ENCODE measurements at regions not wholly inside any gene's neighbourhood (a gene's known extent, or its start where the extent isn't known, plus 50 kb on each side); places are given as distances from the start of the nearest gene placed in this dataset.
"Not testable (repeated sequence)": the region's sequence is repeated elsewhere in the genome, so short reads cannot be mapped to it uniquely, and the experiment has no call there.

GRCh38 chr22:22058633-22059290 lies 76.2 kb upstream of the TOP3B start:
- DNase-seq (ENCODE audit: low read depth in 2 of 2) = no peak

DNA sequence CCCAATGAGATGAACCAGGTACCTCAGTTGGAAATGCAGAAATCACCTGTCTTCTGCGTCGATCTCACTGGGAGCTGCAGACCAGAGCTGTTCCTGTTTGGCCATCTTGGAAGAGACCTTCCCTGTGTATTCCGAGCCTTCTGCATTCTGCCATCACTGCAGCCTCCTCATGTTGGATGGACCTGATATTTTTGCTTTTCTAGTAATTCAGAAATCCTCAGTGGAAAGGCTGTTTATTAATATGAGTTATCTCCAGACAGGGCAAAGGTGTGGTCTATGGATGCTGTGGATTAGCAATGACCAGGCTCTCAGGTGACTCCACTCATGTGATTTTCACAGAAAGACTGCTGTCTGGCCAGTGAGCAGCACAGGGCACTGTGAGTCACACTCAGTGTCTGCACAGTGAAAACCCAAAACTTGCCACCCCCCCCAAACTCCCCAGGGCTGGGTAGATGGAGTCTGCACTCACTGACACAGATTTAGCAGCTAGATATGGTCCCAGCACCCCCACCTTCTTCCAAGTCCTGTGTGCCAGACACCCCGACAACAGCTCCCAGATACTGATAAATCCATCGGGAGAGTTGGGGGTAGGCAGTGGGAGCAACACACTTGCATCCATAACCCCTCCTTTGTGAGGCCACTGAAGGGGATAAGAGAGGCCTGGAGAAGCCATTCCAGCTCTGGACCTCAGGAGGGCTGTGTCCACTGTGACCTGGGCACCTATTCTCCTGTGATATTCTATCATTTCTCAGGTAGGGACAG lies 75.2 kb upstream of the TOP3B start:
- DNase-seq (ENCODE audit: low read depth in 2 of 2) = no peak

GRCh38 chr22:22056809-22057594 lies 74.4 kb upstream of the TOP3B start:
- not testable (repeated sequence) for DNase-seq (ENCODE audit: low read depth in 2 of 2)

DNA sequence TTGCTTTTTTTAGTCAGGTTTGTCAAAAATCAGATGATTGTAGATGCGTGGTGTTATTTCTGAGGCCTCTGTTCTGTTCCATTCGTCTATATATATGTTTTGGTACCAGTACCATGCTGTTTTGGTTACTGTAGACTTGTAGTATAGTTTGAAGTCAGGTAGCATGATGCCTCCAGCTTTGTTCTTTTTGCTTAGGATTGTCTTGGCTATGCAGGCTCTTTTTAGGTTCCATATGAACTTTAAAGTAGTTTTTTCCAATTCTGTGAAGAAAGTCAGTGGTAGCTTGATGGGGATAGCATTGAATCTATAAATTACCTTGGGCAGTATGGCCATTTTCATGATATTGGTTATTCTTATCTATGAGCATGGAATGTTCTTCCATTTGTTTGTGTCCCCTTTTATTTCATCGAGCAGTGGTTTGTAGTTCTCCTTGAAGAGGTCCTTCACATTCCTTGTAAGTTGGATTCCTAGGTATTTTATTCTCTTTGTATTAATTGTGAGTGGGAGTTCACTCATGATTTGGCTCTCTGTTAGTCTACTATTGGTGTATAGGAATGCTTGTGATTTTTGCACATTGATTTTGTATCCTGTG lies 70.1 kb upstream of the TOP3B start:
- DNase-seq (ENCODE audit: low read depth in 2 of 2) = not testable (repeated sequence)

GRCh38 chr22:22051032-22051431 lies 68.4 kb upstream of the TOP3B start:
- not testable (repeated sequence) for DNase-seq (ENCODE audit: low read depth in 2 of 2)

GRCh38 chr22:22050141-22050775 lies 67.7 kb upstream of the TOP3B start:
- DNase-seq (ENCODE audit: low read depth in 2 of 2) = no peak

DNA sequence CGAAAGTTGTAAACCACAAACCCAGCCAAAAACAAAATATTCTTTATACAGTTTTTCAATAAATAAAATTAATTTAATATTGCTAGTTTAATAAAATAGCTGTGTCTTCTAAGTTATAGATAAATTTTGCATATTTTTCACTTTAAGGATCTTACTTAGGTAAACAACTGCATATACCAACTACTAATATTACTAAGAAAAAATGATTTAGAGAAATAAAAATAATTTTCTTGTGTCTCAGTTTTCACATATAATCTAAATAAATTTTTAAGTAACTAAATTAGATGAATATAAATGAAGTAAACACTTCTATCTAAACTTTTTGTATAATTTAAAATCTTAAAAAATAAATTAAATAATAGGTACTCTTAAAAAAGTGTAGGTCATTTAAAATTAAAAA lies 67.1 kb upstream of the TOP3B start:
- DNase-seq (ENCODE audit: low read depth in 2 of 2) = no peak

GRCh38 chr22:22048981-22049531 lies 66.5 kb upstream of the TOP3B start:
- no peak for DNase-seq (ENCODE audit: low read depth in 2 of 2)

DNA sequence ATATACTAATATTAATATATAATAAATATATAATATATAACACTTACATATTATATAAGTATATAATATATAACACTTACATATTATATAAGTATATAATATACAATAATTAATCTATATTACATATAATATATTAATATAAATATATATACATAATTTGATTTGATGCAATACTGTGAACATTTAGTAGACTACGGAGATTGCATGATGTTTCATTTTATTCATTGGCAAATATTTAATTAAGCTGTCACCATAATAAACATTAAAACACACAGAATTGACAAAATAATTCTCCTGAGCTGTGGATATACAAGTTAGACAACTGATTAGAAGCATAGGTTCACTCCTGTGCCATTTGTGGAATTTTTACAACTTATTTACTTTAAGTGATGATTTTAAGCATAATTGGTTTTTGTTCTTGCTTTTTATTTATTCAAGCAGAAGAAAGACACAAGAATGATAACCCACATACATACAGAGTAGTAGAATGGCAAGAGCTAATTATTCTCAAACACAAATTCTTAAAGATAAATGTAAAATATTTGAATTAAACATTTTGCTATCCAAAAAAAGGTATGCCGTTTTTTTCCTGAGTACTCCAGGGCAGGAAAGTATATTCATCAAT lies 65.8 kb upstream of the TOP3B start:
- DNase-seq (ENCODE audit: low read depth in 2 of 2) = no peak

DNA sequence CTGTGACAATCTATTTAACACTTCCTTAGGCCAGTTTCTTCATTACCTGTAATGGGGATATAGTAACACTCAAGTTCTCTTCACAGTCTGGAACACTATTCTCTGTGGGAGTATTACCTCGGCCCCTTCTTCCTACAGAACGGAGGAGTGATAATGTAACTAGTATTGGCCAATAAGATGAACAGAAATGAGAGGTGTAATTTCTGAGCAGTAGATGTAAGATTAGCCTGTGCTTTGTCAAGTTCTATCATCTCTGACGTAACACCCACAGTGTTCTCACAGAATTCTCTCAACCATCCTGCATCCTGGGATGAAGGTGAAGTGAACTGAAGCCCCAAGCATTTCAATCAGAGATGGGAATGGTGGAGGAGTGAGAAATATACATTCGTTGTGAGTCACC lies 65.2 kb upstream of the TOP3B start:
- no peak for DNase-seq (ENCODE audit: low read depth in 2 of 2)

DNA sequence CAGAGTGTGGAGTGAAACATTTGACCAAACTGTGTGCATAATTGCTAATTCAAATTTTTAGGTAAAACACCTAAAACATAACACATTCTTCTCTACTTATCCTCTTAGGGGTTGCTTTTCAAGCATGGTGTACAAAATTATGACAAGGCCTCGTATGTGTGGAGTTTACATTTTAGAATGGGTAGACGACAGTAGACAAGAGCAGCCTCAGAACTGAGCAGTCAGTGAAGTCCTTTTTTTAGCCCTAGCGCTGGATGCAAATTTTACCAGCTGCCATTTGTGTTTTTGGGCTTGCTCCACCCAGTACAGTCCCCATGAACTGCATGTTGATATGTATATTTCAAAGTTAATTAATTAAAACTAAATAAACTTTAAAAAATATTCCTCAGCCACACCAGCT lies 64.7 kb upstream of the TOP3B start:
- no peak for DNase-seq (ENCODE audit: low read depth in 2 of 2)

GRCh38 chr22:22046370-22046769 lies 63.8 kb upstream of the TOP3B start:
- no peak for DNase-seq (ENCODE audit: low read depth in 2 of 2)

- no peak for DNase-seq (ENCODE audit: low read depth in 2 of 2)
Observed at GRCh38 chr22:22045571-22046335, 63.2 kb upstream of the TOP3B start.

DNA sequence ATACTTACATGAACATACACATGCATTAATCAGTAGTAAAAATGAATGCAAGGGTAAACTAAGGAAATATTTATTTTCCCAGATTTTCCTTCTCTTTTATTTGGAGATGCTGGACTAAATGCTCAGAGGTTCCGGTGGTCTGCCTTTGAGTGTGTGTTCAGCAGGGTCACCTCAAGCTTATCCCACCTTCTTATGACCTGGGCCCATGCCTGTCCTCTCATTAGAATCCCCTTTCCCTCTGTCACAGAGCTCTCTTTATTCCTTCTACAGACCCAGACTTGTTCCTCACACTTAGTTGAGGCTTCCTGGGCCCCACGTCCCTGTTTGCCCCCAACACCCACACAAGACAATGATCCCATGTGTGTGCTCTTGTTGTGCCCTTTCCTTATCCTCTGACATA lies 61.6 kb upstream of the TOP3B start:
- no peak for DNase-seq (ENCODE audit: low read depth in 2 of 2)

DNA sequence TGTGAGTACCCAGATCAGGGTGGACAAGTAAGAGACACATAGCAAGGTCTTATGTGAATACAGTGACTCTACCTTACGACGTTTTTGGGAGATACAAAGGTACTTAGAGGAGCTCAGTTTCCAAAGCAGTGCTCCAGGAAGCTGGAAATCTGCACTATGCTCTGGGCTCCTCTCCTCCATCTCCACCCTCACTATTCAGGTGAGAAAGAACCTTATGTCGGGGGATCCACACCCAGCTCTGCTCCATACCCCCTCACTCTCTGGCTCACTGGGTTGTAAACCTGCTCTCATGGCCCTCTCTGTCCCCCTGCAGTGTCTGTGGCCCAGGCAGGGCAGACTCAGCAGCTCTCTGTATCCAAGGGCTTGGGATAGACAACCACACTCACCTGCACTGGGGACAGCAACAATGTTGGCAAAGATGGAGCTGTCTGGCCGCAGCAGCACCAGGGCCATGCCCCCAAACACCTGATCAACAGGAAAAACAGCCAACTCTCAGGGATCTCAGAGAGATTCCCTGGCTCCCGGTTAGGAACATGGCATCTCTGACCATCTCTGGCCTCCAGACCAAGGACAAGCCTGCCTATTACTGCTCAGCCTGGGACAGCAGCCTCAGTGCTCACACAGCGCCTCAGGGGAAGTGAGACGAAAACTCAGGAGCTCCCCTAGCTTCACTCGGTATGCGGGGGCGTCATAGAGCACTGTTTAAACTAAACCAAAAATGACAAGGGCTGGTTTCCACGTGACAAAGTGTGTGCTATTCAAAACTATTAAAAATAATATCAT lies 60.9 kb upstream of the TOP3B start:
- no peak for DNase-seq (ENCODE audit: low read depth in 2 of 2)

DNA sequence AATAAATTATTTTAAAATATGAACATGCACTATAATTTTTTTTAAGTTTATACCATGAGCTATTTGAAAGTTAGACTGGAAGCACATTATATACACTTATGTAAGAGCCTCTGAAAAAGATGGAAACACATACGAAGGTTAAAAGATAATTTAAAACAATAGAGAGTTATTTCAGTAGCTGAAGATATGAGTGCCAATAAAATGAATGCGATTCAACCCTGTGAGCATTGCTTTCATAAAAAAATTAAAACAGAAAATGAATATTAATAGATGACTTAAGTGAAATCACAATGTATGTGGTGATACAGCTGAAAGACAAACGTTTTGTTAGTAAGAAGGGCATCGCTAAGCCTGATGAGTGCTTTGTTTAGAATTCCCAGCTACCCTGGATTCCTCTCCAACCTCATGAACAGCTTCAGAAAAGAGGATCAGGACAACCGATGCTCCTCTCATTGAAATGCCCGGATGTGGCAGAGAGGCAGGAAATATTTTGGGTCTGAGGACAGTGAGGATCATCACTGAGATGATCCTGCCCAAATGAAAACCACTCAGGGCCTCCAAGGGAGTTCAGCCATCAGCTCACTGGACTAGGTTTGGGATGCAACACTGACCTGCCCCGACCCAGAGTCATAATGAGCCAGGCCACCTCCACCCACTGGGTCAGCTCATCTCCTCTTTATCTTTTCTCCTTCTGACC lies 60.2 kb upstream of the TOP3B start:
- no peak for DNase-seq (ENCODE audit: low read depth in 2 of 2)

- no peak for DNase-seq (ENCODE audit: low read depth in 2 of 2)
Observed at GRCh38 chr22:22042009-22042408, 59.4 kb upstream of the TOP3B start.

DNA sequence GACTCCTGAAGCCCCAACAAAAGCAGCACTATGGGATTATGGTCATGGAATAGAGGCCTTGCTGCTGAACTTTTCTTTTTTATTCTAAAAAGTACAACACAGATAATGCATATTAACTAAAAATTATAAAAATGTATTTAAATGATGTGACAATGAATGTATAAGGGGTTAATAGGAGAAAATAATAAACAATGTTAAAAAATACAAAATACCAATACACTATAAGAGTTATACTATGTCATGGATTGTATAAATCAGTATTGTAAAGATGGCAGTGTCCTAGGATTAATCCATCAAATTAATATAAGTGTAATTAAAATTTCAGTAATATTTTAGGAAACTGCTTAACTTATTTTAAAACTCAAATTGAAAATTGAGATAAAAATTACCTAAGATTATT lies 58.3 kb upstream of the TOP3B start:
- DNase-seq (ENCODE audit: low read depth in 2 of 2) = no peak

GRCh38 chr22:22040472-22040871 lies 57.9 kb upstream of the TOP3B start:
- DNase-seq (ENCODE audit: low read depth in 2 of 2) = no peak
